ENCODE measurements at regions not wholly inside any gene's neighbourhood (a gene's known extent, or its start where the extent isn't known, plus 50 kb on each side); places are given as distances from the start of the nearest gene placed in this dataset.

GRCh38 chr12:42792265-42792664 lies 202.7 kb upstream of the PRICKLE1 start:
- ATAC-seq, result no peak

More at GRCh38 chr12:42792265-42792664, 202.7 kb upstream of the PRICKLE1 start:
- Histone ChIP-seq H3K9me3 (ENCODE audit: control insufficient read depth in 1 of 2, insufficient read depth in 1 of 2, low read depth in 1 of 2, low read length in 2 of 2) (no peaks in the 10 kb centered on the region), H3K4me1 (ENCODE audit: control insufficient read depth in 1 of 2, insufficient read depth in 2 of 2, low read length in 2 of 2) (peaks cover 16 to 20% of the 10 kb centered on the region in 2 experiments; a peak in 3 of 4 replicates), H3K4me3 (replicated peaks in 1 of 2; ENCODE audit: low read depth in 1 of 2, low read length in 2 of 2) (no peak overlapping the region), H3K79me2 (ENCODE audit: insufficient read depth, low read length) (no peaks in the 10 kb centered on the region), H3K4me2 (ENCODE audit: low read length) (no peak overlapping the region), H3K27ac (ENCODE audit: low read depth, low read length) (no peak overlapping the region), H4K20me1 (ENCODE audit: insufficient read depth) (no peaks in the 10 kb centered on the region), H3K9me2 (ENCODE audit: insufficient read depth) (no peaks in the 10 kb centered on the region; the same call in 1 of the 2 replicates), H3K9ac (ENCODE audit: low read length) (no peak overlapping the region), H3K36me3 (ENCODE audit: control insufficient read depth in 1 of 2, insufficient read depth in 2 of 2, low read length in 2 of 2) (no peaks in the 10 kb centered on the region), H2AFZ (ENCODE audit: low read depth, low read length, poor library complexity, severe bottlenecking) (no peak overlapping the region), H3K27me3 (ENCODE audit: insufficient read depth, low read length) (no peaks in the 10 kb centered on the region)
- RAD21 ChIA-PET (ENCODE audit: low non-redundant PET in 1 of 2, low total read pairs in 2 of 2, uncharacterized antibody in 2 of 2, unreplicated experiment in 2 of 2), result no interaction called here
- DNase-seq (ENCODE audit: low read depth, low spot score), result no peak
- no TSS peak for BruUV-seq (replicated peaks)
- intact Hi-C loops (cut with micrococcal nuclease), result no loop called here
- POLR2A ChIA-PET, result no interaction called here
- CTCF ChIA-PET, result no interaction called here
- TF ChIP-seq MAX (IDR thresholded peaks at IDR 0.05) (no peak), POLR2A (IDR thresholded peaks at IDR 0.05; ENCODE audit: borderline replicate concordance, extremely low read depth, insufficient read depth, insufficient read length) (no peak), RAD21 (IDR thresholded peaks at IDR 0.05; ENCODE audit: low read depth) (0 out of 2 replicates have a peak, but pooled peaks have one; percentile 30), EZH2 (IDR thresholded peaks at IDR 0.05) (no peak), SP1 (IDR thresholded peaks at IDR 0.05; ENCODE audit: low read depth) (no peak), CTCF (IDR thresholded peaks at IDR 0.05 in 2 of 3, conservative IDR thresholded peaks at IDR 0.05 in 1 of 3; ENCODE audit: borderline replicate concordance in 1 of 3, insufficient read depth in 1 of 3, low read depth in 2 of 3, low read length in 2 of 3) (0 out of 6 replicates have a peak, but pooled peaks of 2 of the 3 experiments have one; percentile 2 to 15), CEBPB (IDR thresholded peaks at IDR 0.05; ENCODE audit: low read depth) (no peak), CBX3 (IDR thresholded peaks at IDR 0.05; ENCODE audit: low read depth) (no peak), EGR1 (IDR thresholded peaks at IDR 0.05; ENCODE audit: low read depth) (no peak), SIN3A (IDR thresholded peaks at IDR 0.05; ENCODE audit: low read depth) (no peak), SRF (IDR thresholded peaks at IDR 0.05; ENCODE audit: low read depth) (no peak), ZFX (IDR thresholded peaks at IDR 0.05) (no peak), ELF1 (IDR thresholded peaks at IDR 0.05; ENCODE audit: borderline replicate concordance, low read depth) (no peak), EZH2phosphoT487 (IDR thresholded peaks at IDR 0.05; ENCODE audit: borderline replicate concordance) (no peak), ATF3 (IDR thresholded peaks at IDR 0.05) (no peak), ZNF274 (IDR thresholded peaks at IDR 0.05; ENCODE audit: low read depth, low read length) (no peak), YY1 (IDR thresholded peaks at IDR 0.05; ENCODE audit: extremely low read depth, insufficient replicate concordance, low read depth, low read length) (no peak), JUND (IDR thresholded peaks at IDR 0.05) (no peak)
